ENCODE measurements at regions not wholly inside any gene's neighbourhood (a gene's known extent, or its start where the extent isn't known, plus 50 kb on each side); places are given as distances from the start of the nearest gene placed in this dataset.

DNA sequence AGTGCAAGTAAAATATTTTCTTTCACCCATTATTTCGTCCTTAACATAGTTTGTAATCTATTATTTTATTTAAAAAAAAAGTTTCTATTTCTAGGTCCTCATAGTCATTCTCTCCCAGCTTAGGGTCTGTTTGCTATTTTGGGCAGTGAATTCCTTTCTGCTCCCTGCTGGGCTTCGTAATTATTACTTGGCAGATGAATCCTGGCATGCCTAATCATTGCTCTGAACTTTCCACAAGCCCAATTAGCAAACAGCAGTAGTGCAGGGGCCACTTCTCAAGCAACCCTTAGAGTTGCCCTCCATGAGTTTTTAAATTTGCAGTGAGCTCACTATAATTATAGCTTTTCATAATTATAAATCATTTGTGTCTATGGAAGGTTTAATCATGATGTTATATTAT is 1378.3 kb upstream of the SEL1L start:
- Histone ChIP-seq H3K4me1 (no peaks in the 10 kb centered on the region), H3K4me3 (no peak overlapping the region), H3K27ac (no peak overlapping the region), H3K27me3 (no peaks in the 10 kb centered on the region), H3K9ac (ENCODE audit: low read depth in 2 of 2, low read length in 2 of 2) (no peak overlapping the region), H3K9me3 (no peaks in the 10 kb centered on the region), H3K36me3 (no peaks in the 10 kb centered on the region)
- intact Hi-C loops (cut with DNase I) = no loop called here
- TF ChIP-seq, protein P1, sequence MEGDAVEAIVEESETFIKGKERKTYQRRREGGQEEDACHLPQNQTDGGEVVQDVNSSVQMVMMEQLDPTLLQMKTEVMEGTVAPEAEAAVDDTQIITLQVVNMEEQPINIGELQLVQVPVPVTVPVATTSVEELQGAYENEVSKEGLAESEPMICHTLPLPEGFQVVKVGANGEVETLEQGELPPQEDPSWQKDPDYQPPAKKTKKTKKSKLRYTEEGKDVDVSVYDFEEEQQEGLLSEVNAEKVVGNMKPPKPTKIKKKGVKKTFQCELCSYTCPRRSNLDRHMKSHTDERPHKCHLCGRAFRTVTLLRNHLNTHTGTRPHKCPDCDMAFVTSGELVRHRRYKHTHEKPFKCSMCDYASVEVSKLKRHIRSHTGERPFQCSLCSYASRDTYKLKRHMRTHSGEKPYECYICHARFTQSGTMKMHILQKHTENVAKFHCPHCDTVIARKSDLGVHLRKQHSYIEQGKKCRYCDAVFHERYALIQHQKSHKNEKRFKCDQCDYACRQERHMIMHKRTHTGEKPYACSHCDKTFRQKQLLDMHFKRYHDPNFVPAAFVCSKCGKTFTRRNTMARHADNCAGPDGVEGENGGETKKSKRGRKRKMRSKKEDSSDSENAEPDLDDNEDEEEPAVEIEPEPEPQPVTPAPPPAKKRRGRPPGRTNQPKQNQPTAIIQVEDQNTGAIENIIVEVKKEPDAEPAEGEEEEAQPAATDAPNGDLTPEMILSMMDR (IDR thresholded peaks at IDR 0.05) = no peak
- no peak for DNase-seq

DNA sequence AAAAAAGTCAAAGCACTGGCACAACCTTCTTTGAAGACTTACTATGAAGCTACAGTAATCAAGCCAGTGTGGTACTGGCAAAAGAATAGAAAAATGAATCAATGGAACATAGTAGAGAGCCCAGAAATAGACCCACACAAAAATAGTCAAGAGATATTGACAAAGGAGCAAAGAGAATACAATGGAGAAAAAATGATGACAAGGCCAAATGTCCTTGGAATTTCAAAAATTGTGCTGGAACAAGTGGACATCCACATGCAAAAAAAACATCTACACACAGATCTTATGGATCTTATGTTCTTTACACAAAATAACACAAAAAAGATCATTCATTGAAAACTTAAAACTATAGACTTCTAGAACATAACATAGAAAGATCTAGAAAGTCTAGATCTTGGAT is 1379.7 kb upstream of the SEL1L start:
- Histone ChIP-seq H3K9me3 (no peaks in the 10 kb centered on the region), H3K4me1 (no peaks in the 10 kb centered on the region), H3K9ac (ENCODE audit: low read depth in 2 of 2, low read length in 2 of 2) (no peak overlapping the region), H3K36me3 (no peaks in the 10 kb centered on the region), H3K4me3 (no peak overlapping the region), H3K27me3 (no peaks in the 10 kb centered on the region), H3K27ac (no peak overlapping the region)
- intact Hi-C loops (cut with DNase I) = no loop called here
- no peak for DNase-seq
- TF ChIP-seq, protein P1 (IDR thresholded peaks at IDR 0.05) = no peak

DNA sequence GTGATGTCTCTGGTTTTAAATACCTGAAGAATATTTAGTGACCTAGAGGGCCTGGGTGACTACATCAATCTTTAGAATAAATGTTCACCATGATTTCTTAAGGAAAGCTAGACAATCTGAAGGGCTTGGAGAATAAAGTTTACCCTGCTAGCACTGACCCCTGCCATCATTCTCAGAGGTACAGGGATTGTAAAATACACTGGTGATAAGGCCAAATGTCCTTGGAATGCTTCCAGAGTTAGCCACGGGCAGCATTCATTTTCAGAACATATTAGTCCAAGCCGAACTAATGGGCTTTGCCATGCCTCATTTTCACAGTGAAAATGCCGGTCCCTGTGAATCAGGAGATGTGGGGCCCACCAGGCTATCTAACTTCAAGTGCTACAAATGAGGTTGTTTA is 1381.7 kb upstream of the SEL1L start:
- Histone ChIP-seq H3K4me3 (no peak overlapping the region), H3K36me3 (no peaks in the 10 kb centered on the region), H3K9me3 (no peaks in the 10 kb centered on the region), H3K27ac (no peak overlapping the region), H3K27me3 (no peaks in the 10 kb centered on the region), H3K9ac (ENCODE audit: low read depth in 2 of 2, low read length in 2 of 2) (no peak overlapping the region), H3K4me1 (no peaks in the 10 kb centered on the region)
- TF ChIP-seq, protein P1 (IDR thresholded peaks at IDR 0.05) = no peak
- intact Hi-C loops (cut with DNase I) = no loop called here
- no peak for DNase-seq

DNA sequence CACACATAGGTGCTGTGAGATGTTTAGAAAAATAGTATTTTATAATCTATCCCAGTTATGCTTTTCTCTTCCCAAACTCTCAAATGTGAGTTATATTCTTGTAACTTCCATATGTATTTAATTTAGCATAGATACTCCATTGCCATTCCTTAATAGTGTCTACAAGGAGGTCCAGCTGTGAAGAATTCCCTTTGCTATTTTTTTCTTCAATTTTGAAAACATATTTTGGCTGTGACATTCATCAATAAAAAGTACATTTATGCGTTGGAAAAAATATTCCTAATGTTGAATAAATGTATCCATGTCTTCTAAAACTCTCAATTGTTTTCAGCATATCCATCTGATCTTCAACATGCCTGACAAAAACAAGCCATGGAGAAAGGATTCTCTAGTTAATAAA is 1402.0 kb upstream of the SEL1L start:
- no peak for DNase-seq
- no peaks in the 10 kb centered on the region for H3K4me1 ChIP-seq

DNA sequence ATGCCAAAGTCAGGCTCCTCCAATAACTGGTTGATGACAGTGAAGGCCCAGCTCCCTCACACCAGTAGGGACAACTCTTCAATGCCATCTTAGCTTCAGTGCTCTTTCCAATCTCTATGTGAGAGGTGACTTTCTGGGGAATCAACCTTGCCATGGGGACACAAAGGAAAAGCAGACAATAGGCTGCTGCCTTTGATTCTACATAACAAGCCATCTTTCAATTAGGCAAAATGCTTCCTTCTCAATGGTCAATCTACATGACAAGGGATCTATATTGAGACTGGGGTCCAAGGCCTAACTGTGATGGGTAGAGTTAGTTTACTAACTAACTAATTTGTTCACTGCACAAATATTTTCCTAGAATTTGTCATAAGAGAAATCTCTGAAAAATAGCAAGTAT is 1417.5 kb upstream of the SEL1L start:
- no peak overlapping the region for H3K4me3 ChIP-seq
- no peaks in the 10 kb centered on the region for H3K9me3 ChIP-seq
- no peak overlapping the region for H3K27ac ChIP-seq
- DNase-seq = no peak
- intact Hi-C loops (cut with DNase I) = no loop called here
- no peaks in the 10 kb centered on the region for H3K36me3 ChIP-seq
- TF ChIP-seq, protein P1 (IDR thresholded peaks at IDR 0.05) = no peak
- no peak overlapping the region for H3K9ac ChIP-seq (ENCODE audit: low read depth in 2 of 2, low read length in 2 of 2)
- no peaks in the 10 kb centered on the region for H3K27me3 ChIP-seq
- H3K4me1 ChIP-seq = no peaks in the 10 kb centered on the region

More for the DNA sequence above, 1402.0 kb upstream of the SEL1L start:
- Histone ChIP-seq H3K9me3 (no peaks in the 10 kb centered on the region), H3K4me3 (no peak overlapping the region), H3K36me3 (no peaks in the 10 kb centered on the region), H3K27me3 (no peaks in the 10 kb centered on the region), H3K9ac (ENCODE audit: low read depth in 2 of 2, low read length in 2 of 2) (no peak overlapping the region), H3K27ac (no peak overlapping the region)
- intact Hi-C loops (cut with DNase I) = no loop called here
- TF ChIP-seq, protein P1 (IDR thresholded peaks at IDR 0.05) = no peak

DNA sequence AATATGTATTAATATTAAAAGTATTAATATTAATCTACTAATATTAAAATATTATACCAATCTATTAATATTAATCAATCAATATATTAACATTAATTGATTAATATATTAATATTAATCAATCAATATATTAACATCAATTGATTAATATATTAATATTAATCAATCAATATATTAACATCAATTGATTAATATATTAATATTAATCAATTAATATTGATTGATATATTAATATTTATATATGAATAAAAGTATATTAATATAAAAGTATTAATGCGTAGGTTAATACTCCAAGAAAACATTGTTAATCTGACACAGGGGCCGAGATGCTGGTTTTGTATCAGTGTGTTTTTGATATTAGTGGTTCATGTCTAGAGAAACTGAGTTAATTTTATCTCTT is 1430.1 kb upstream of the SEL1L start:
- H3K27ac ChIP-seq = no peak overlapping the region
- no peak overlapping the region for H3K4me3 ChIP-seq
- TF ChIP-seq, protein P1 (IDR thresholded peaks at IDR 0.05) = no peak
- H3K9me3 ChIP-seq = no peaks in the 10 kb centered on the region
- H3K9ac ChIP-seq (ENCODE audit: low read depth in 2 of 2, low read length in 2 of 2) = no peak overlapping the region
- intact Hi-C loops (cut with DNase I) = no loop called here
- H3K36me3 ChIP-seq = no peaks in the 10 kb centered on the region
- no peaks in the 10 kb centered on the region for H3K4me1 ChIP-seq
- no peak for DNase-seq
- no peaks in the 10 kb centered on the region for H3K27me3 ChIP-seq
